Smooth muscle cell (in vitro differentiated cells): ENCODE measurements at regions not wholly inside any gene's neighbourhood (a gene's known extent, or its start where the extent isn't known, plus 50 kb on each side); places are given as distances from the start of the nearest gene placed in this dataset.

Experiments used
- DNase-seq: peaks from one replicate; lab custom pipeline; 2025; ENCODE audit not compliant: unreplicated experiment; lab: John Stamatoyannopoulos, UW
- H2AFZ ChIP-seq: fragments of 200-600 bp; sonication (generic); 2 replicates; pipeline ENCODE4 v1.6.0; 2016; ENCODE audit warnings: antibody characterized with exemption, low read depth, mild to moderate bottlenecking
- H3F3A ChIP-seq: fragments of 200-600 bp; sonication (generic); 2 replicates; pipeline ENCODE4 v1.6.0; 2017; ENCODE audit warnings: antibody characterized with exemption, low read depth
- H3K27ac ChIP-seq: fragments of 200-600 bp; sonication (generic); 2 replicates; pipeline ENCODE4 v1.5.1; 2016; ENCODE audit warnings: low read depth, mild to moderate bottlenecking
- H3K27me3 ChIP-seq: fragments of 200-600 bp; sonication (generic); 2 replicates; pipeline ENCODE4 v1.6.1; 2016; ENCODE audit warnings: low read depth, mild to moderate bottlenecking
- H3K36me3 ChIP-seq: fragments of 200-600 bp; sonication (generic); 2 replicates; pipeline ENCODE4 v1.5.1; 2016; ENCODE audit warnings: low read depth
- H3K4me1 ChIP-seq: fragments of 200-600 bp; sonication (generic); 2 replicates; pipeline ENCODE4 v1.5.1; 2016; ENCODE audit warnings: low read depth
- H3K4me2 ChIP-seq: fragments of 200-600 bp; sonication (generic); 2 replicates; pipeline ENCODE4 v1.6.0; 2016; ENCODE audit warnings: mild to moderate bottlenecking
- H3K4me3 ChIP-seq: fragments of 200-600 bp; sonication (generic); 2 replicates; pipeline ENCODE4 v1.5.1; 2016; ENCODE audit warnings: mild to moderate bottlenecking
- H3K79me2 ChIP-seq: fragments of 200-600 bp; sonication (generic); 2 replicates; pipeline ENCODE4 v1.6.0; 2016; ENCODE audit warnings: low read depth, mild to moderate bottlenecking
- H3K9ac ChIP-seq: fragments of 200-600 bp; sonication (generic); 2 replicates; pipeline ENCODE4 v1.6.0; 2016; ENCODE audit warnings: low read depth
- H3K9me3 ChIP-seq: fragments of 200-600 bp; sonication (generic); replicated peaks from 2 replicates; pipeline ENCODE4 v1.5.1; 2016; ENCODE audit warnings: low read depth
- H4K20me1 ChIP-seq: fragments of 200-600 bp; sonication (generic); 2 replicates; pipeline ENCODE4 v1.6.0; 2016; ENCODE audit warnings: low read depth
- CTCF ChIP-seq: fragments of 200-600 bp; sonication (generic); IDR thresholded peaks from 2 replicates; pipeline ENCODE4 v1.5.1; 2017; ENCODE audit warnings: borderline replicate concordance, mild to moderate bottlenecking, antibody characterized with exemption; ENCODE audit not compliant: insufficient read depth, poor library complexity, severe bottlenecking
- WGBS: methylation state at CpG from one replicate; pipeline ENCODE4 v1.1.7; 2016; ENCODE audit warnings: low lambda C conversion rate; 5-methylcytosine and 5-hydroxymethylcytosine counted together

- Histone ChIP-seq H3F3A (peaks cover 10% of the 10 kb centered on the region), H2AFZ (no peak overlapping the region), H4K20me1 (no peaks in the 10 kb centered on the region), H3K27me3 (no peaks in the 10 kb centered on the region), H3K9me3 (no peaks in the 10 kb centered on the region), H3K4me1 (no peaks in the 10 kb centered on the region), H3K9ac (no peak overlapping the region), H3K4me3 (no peak overlapping the region), H3K27ac (peak overlapping the region; percentile 53), H3K79me2 (no peaks in the 10 kb centered on the region), H3K4me2 (no peak overlapping the region), H3K36me3 (peaks cover 36% of the 10 kb centered on the region)
- WGBS = 67% methylated on average over 7 of the region's 7 CpGs
- no peak for DNase-seq
- peak; percentile 52 for TF ChIP-seq CTCF
Observed at GRCh38 chr9:92242260-92243136, 51.0 kb downstream of the IARS1 start.

GRCh38 chr9:92236915-92237314 is 56.6 kb downstream of the IARS1 start:
- no peak for TF ChIP-seq CTCF
- Histone ChIP-seq H3K27ac (no peak overlapping the region), H3K4me3 (no peak overlapping the region), H3K9ac (no peak overlapping the region), H3F3A (no peaks in the 10 kb centered on the region), H3K4me2 (no peak overlapping the region), H4K20me1 (no peaks in the 10 kb centered on the region), H3K4me1 (no peaks in the 10 kb centered on the region), H3K27me3 (no peaks in the 10 kb centered on the region), H2AFZ (no peak overlapping the region), H3K9me3 (no peaks in the 10 kb centered on the region), H3K36me3 (peaks cover 22% of the 10 kb centered on the region), H3K79me2 (no peaks in the 10 kb centered on the region)
- WGBS = over 99% methylated on average over 3 of the region's 3 CpGs
- no peak for DNase-seq

GRCh38 chr9:92236465-92236864 is 57.0 kb downstream of the IARS1 start:
- Histone ChIP-seq H3F3A (no peaks in the 10 kb centered on the region), H2AFZ (no peak overlapping the region), H3K4me1 (no peaks in the 10 kb centered on the region), H3K27me3 (no peaks in the 10 kb centered on the region), H3K9ac (no peak overlapping the region), H3K36me3 (peaks cover 22% of the 10 kb centered on the region), H3K27ac (no peak overlapping the region), H4K20me1 (no peaks in the 10 kb centered on the region), H3K9me3 (no peaks in the 10 kb centered on the region), H3K4me3 (no peak overlapping the region), H3K79me2 (no peaks in the 10 kb centered on the region), H3K4me2 (no peak overlapping the region)
- TF ChIP-seq CTCF = no peak
- WGBS = 99% methylated on average over 4 of the region's 4 CpGs
- no peak for DNase-seq

GRCh38 chr9:92234514-92234913 is 59.0 kb downstream of the IARS1 start:
- H3K4me2 ChIP-seq = no peak overlapping the region
- H4K20me1 ChIP-seq = no peaks in the 10 kb centered on the region
- 100% methylated on average over 5 of the region's 5 CpGs for WGBS
- no peaks in the 10 kb centered on the region for H3K27me3 ChIP-seq
- no peaks in the 10 kb centered on the region for H3K9me3 ChIP-seq
- H3K9ac ChIP-seq = no peak overlapping the region
- no peak for TF ChIP-seq CTCF
- no peaks in the 10 kb centered on the region for H3K4me1 ChIP-seq
- H3K27ac ChIP-seq = no peak overlapping the region
- H2AFZ ChIP-seq = no peak overlapping the region
- H3K4me3 ChIP-seq = no peak overlapping the region
- DNase-seq = no peak
- H3K79me2 ChIP-seq = no peaks in the 10 kb centered on the region
- no peaks in the 10 kb centered on the region for H3F3A ChIP-seq
- peaks cover 15% of the 10 kb centered on the region for H3K36me3 ChIP-seq
